NCI-H1105 (cell line): ENCODE measurements at regions not wholly inside any gene's neighbourhood (a gene's known extent, or its start where the extent isn't known, plus 50 kb on each side); places are given as distances from the start of the nearest gene placed in this dataset.
"Not testable (repeated sequence)": the region's sequence is repeated elsewhere in the genome, so short reads cannot be mapped to it uniquely, and the experiment has no call there.

ENCODE experiments used
- DNase-seq: peaks from one replicate; lab custom pipeline; 2025; lab: John Stamatoyannopoulos, UW

- DNase-seq = no peak
These were observed 155.0 kb downstream of the CYSLTR2 start for GRCh38 chr13:48808683-48809082.

GRCh38 chr13:48810013-48810412 lies 156.3 kb downstream of the CYSLTR2 start:
- DNase-seq = no peak

DNA sequence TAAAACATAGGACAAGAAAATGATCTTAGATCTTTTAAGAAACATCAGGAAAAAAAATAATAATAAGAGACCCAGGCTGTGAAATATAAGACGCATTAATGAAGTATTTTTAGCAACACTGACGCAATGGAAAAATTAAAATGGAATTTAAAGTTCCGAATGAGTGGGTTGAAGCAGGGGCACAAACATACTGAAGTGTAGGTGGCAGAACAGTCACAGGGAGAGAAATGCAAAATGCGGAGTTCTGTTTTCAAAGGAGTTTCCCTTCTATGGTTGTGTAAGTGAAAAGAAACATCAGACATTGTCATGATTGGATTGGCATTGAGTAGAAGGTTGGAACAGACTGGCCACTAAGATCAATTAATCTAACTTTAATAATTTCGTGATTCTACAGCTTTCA lies 159.8 kb downstream of the CYSLTR2 start:
- no peak for DNase-seq

DNA sequence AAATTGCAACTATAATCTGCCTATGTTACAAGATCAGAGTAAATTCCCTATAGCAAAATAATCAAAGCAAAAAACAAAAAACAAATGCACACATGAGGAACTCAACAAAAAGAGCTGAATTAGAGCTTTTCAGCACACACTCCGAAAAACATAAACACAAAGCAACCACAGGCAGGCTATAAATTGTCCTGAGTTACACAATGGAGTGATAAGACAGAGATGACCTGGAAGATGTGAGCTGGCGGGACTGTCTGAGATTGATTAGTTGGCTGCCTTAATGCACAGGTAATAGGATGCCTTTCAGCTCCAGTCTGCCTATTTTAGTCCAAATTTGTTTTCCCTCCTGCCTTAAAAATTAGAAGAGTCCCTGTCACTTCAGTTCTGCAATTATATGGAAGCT lies 159.0 kb upstream of the FNDC3A start:
- no peak for DNase-seq

DNA sequence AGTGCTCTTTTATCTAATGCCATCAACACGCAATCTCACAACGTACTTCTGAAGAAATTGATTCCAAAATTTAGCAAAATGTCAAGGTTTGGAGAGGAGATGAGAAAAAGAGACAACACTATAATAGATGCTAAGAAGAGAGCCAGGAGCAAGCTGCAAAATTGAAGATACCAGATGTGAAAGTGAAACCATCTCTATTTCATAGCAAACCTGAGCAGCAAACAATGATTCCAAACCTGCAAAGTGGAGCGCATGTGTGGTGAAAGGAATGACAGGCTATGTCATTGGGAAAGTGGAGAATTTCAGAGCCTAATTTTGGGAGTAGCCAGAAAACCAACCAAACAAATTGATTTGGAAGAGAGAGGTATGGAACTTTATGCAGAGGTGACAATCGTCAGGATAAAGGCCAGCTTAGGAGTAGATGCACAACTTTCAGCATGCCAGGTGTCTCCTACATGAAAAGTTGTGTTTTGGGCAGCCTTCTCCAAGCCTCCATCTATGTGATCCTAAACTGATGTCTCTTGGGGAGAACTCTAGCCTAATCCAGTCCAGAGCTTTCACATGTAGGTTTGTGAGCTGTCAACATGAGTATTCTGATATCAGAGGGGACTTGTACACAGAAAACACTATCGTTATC lies 158.4 kb upstream of the FNDC3A start:
- DNase-seq = no peak

- DNase-seq = no peak
These were observed 157.0 kb upstream of the FNDC3A start for GRCh38 chr13:48818495-48819356.

DNA sequence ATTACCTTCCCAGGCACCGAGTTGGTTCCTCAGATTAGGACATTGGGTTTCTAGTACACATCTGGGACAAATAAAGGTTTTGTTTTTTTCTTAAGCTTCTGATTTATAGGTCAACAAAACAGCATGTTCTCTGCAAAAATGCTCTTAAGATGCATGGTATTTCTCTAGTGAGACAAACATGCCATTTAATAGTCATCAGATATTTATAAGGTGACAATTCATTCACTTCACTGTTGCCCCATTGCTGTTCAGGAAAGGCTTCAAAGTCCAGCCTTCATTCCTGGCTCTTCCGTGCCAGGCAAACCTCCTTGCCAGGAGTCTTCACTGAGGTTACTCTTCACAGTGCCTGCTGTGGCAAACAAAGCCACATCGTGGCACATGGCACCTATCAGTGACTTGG lies 156.3 kb upstream of the FNDC3A start:
- DNase-seq = no peak

GRCh38 chr13:48819899-48820298 lies 155.8 kb upstream of the FNDC3A start:
- DNase-seq = no peak

DNA sequence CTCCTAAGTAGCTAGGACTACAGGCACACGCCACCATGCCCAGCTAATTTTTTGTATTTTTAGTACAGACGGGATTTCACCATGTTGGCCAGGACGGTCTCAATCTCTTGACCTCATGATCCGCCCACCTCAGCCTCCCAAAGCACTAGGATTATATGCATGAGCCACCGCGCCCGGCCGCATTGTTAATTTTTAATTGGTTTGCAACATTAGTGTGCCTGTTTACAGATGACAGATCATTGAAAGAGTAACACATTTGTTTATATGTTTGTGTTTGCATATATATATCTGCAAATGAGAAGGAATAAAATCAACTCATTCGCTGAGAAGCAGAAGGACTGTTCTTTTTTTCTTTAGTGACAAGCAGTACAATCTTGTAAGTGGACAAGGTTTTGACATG lies 152.2 kb upstream of the FNDC3A start:
- not testable (repeated sequence) for DNase-seq

- DNase-seq = no peak
These were observed 149.7 kb upstream of the FNDC3A start for GRCh38 chr13:48826039-48826438.

- DNase-seq = not testable (repeated sequence)
These were observed 148.7 kb upstream of the FNDC3A start for GRCh38 chr13:48826922-48827454.

DNA sequence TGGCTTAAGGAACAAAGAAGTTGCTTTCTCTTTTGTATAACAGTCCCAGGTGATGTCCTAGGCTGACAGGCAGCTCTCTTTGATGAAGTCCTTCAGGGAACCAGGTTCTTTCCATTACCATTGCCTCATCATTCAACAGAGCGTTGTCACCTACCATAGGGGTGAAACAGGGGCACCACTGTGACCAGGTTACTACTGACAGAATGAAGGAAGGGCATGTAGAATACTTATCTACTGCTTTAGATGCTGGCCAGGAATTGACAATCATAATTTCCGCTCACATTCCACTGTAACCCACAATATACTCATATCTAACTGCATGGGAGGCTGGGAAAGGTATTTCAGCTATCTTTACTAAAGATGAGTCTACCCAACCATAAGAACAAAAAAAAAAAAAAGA lies 148.0 kb upstream of the FNDC3A start:
- no peak for DNase-seq

DNA sequence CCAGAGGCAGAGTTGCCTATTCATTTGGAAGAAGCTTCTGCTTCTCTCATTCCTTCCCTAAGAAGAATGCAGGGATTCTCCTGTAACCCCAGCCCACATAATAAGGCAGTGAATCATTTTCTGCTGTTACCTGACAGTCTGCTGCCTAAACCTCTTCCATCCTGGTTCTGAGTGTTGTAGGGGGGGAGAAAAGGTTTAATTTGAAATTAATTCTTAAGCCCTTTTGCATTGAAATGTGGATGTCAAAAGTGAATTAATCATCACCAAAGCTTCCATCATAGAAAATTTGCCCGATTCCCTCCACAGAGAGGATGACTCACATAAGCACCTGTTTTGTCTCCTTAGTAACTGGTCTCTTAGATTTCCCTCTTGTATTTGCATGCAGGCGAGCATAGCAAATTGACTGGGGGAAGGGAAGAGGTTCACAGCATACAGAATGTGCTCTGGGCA lies 146.7 kb upstream of the FNDC3A start:
- peak; percentile 47 for DNase-seq

- DNase-seq = no peak
These were observed 146.2 kb upstream of the FNDC3A start for GRCh38 chr13:48829536-48829935.

- DNase-seq = no peak
These were observed 144.5 kb upstream of the FNDC3A start for GRCh38 chr13:48831248-48831647.

- no peak for DNase-seq
These were observed 142.3 kb upstream of the FNDC3A start for GRCh38 chr13:48833412-48833811.

- not testable (repeated sequence) for DNase-seq
These were observed 140.4 kb upstream of the FNDC3A start for GRCh38 chr13:48835326-48835725.

GRCh38 chr13:48838193-48838973 lies 137.3 kb upstream of the FNDC3A start:
- no peak for DNase-seq

DNA sequence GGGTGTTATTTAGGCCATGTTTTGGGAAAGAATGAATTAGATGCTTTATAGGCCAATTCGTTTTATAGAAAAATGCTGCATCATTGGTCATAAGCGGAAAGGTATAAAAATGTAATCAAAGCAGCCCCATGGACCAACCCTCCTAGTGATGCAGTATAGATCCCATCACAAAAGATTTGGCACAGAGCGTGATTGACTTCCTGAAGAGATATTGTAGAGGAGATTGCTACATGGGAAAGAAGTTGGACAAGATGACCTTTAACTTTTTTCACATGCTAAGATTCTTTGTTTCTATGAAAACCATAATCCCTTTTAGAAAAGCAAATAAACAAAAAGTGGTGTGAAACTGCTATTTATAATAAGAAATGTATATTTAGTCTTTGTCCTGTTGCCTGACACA lies 136.5 kb upstream of the FNDC3A start:
- DNase-seq = no peak

DNA sequence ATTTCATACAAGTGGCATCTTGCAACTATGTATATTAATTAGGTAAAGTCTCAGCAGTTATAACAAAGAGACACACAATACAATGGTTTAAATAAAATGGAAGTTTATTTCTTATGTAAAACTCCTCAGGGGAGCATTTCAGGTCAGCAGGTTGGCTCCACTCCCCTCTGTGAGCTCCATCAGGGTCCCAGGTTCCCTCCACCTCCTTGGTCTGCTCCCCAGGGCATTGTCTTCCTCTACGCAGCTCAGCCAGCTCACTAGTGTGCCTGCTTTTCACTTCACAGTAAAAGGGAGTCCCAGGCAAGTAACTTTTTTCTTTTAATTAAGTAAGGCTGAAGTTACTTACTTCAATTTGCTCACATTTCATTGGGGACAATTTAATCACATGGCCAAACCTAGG lies 135.3 kb upstream of the FNDC3A start:
- DNase-seq = no peak

DNA sequence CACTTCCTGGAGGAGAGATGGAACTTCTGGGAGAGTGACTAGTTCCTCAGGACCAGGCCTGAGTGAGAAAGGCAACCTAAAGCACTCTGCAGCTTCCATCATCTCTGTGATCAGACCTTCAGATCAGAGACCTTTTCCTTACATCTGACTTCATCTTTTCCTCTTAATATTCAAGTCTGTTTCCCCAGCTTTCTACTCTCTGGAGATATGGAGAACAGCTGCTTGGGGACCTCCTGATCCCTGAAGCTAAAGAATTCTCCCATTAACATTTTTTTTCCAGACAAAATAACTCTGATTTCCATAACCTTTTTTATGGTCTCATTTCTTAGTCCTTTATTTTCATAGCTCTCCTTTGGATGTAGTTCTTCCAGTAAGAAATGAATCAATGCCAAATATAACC lies 133.4 kb upstream of the FNDC3A start:
- no peak for DNase-seq

- DNase-seq = no peak
These were observed 131.9 kb upstream of the FNDC3A start for GRCh38 chr13:48843630-48844380.
